ENCODE measurements at regions not wholly inside any gene's neighbourhood (a gene's known extent, or its start where the extent isn't known, plus 50 kb on each side); places are given as distances from the start of the nearest gene placed in this dataset.

GRCh38 chr19:34017601-34018000 lies 154.7 kb upstream of the LSM14A start:
- Histone ChIP-seq H2AFZ (ENCODE audit: low read depth, low read length) (no peak overlapping the region), H3K4ac (ENCODE audit: low read depth in 1 of 2, low read length in 2 of 2) (no peak overlapping the region), H3K18ac (ENCODE audit: low read depth in 1 of 2, low read length in 2 of 2) (no peak overlapping the region), H3K79me1 (replicated peaks; ENCODE audit: low read length, poor library complexity, severe bottlenecking) (no peaks in the 10 kb centered on the region), H3K4me3 (ENCODE audit: insufficient read depth in 1 of 2, low read depth in 1 of 2, low read length in 2 of 2) (no peak overlapping the region), H3K9ac (ENCODE audit: low read length) (no peak overlapping the region), H3K9me3 (ENCODE audit: control insufficient read depth, low read length) (peaks cover 6% of the 10 kb centered on the region), H3K36me3 (ENCODE audit: control insufficient read depth in 1 of 2, insufficient read depth in 2 of 2, low read depth in 1 of 2, low read length in 2 of 2) (no peaks in the 10 kb centered on the region), H4K91ac (ENCODE audit: low read length) (no peak overlapping the region), H3K4me1 (ENCODE audit: control insufficient read depth, insufficient read depth, low read depth, low read length) (no peaks in the 10 kb centered on the region), H3K14ac (ENCODE audit: low read length in 2 of 2) (no peak overlapping the region), H3K4me2 (ENCODE audit: low read length, poor library complexity, severe bottlenecking) (no peak overlapping the region), H3K23ac (ENCODE audit: low read length in 2 of 2) (no peak overlapping the region), H3K27me3 (ENCODE audit: control insufficient read depth in 1 of 2, insufficient read depth in 1 of 2, low read length in 2 of 2) (peaks cover 0 to 8% of the 10 kb centered on the region in 2 experiments), H4K8ac (ENCODE audit: low read length) (no peak overlapping the region), H2BK5ac (ENCODE audit: low read depth, low read length, poor library complexity, severe bottlenecking) (no peak overlapping the region), H2BK120ac (ENCODE audit: low read depth, low read length) (no peak overlapping the region), H2BK12ac (ENCODE audit: low read length in 2 of 2) (no peak overlapping the region), H2BK15ac (ENCODE audit: low read depth, poor library complexity, severe bottlenecking) (no peak overlapping the region), H2AK5ac (ENCODE audit: low read length, severe bottlenecking) (no peak overlapping the region), H3K27ac (ENCODE audit: low read length, poor library complexity, severe bottlenecking) (no peak overlapping the region)
- 90% methylated on average over 4 of the region's 5 CpGs for WGBS
- no peak for DNase-seq

- Histone ChIP-seq H2BK12ac (ENCODE audit: low read length in 2 of 2) (no peak overlapping the region), H3K23ac (ENCODE audit: low read length in 2 of 2) (no peak overlapping the region), H3K27me3 (ENCODE audit: control insufficient read depth in 1 of 2, insufficient read depth in 1 of 2, low read length in 2 of 2) (peaks cover 0 to 8% of the 10 kb centered on the region in 2 experiments), H2AFZ (ENCODE audit: low read depth, low read length) (no peak overlapping the region), H3K18ac (ENCODE audit: low read depth in 1 of 2, low read length in 2 of 2) (no peak overlapping the region), H2AK5ac (ENCODE audit: low read length, severe bottlenecking) (no peak overlapping the region), H2BK120ac (ENCODE audit: low read depth, low read length) (no peak overlapping the region), H3K4me3 (ENCODE audit: insufficient read depth in 1 of 2, low read depth in 1 of 2, low read length in 2 of 2) (no peak overlapping the region), H3K4ac (ENCODE audit: low read depth in 1 of 2, low read length in 2 of 2) (no peak overlapping the region), H3K9ac (ENCODE audit: low read length) (no peak overlapping the region), H3K9me3 (ENCODE audit: control insufficient read depth, low read length) (peaks cover 16% of the 10 kb centered on the region), H3K79me1 (replicated peaks; ENCODE audit: low read length, poor library complexity, severe bottlenecking) (no peaks in the 10 kb centered on the region), H3K4me2 (ENCODE audit: low read length, poor library complexity, severe bottlenecking) (no peak overlapping the region), H4K91ac (ENCODE audit: low read length) (no peak overlapping the region), H2BK5ac (ENCODE audit: low read depth, low read length, poor library complexity, severe bottlenecking) (no peak overlapping the region), H3K14ac (ENCODE audit: low read length in 2 of 2) (no peak overlapping the region), H3K36me3 (ENCODE audit: control insufficient read depth in 1 of 2, insufficient read depth in 2 of 2, low read depth in 1 of 2, low read length in 2 of 2) (no peaks in the 10 kb centered on the region), H3K4me1 (ENCODE audit: control insufficient read depth, insufficient read depth, low read depth, low read length) (no peaks in the 10 kb centered on the region), H2BK15ac (ENCODE audit: low read depth, poor library complexity, severe bottlenecking) (no peak overlapping the region), H4K8ac (ENCODE audit: low read length) (no peak overlapping the region), H3K27ac (ENCODE audit: low read length, poor library complexity, severe bottlenecking) (no peak overlapping the region)
- whole genome bisulfite sequencing: 95% methylated on average over 1 of the region's 1 CpG
- DNase-seq: no peak
These were observed 153.8 kb upstream of the LSM14A start for GRCh38 chr19:34018546-34018945.

- Histone ChIP-seq H4K91ac (ENCODE audit: low read length) (no peak overlapping the region), H3K27me3 (ENCODE audit: control insufficient read depth in 1 of 2, insufficient read depth in 1 of 2, low read length in 2 of 2) (no peaks in the 10 kb centered on the region), H3K9me3 (ENCODE audit: control insufficient read depth, low read length) (peaks cover 17% of the 10 kb centered on the region), H2BK5ac (ENCODE audit: low read depth, low read length, poor library complexity, severe bottlenecking) (no peak overlapping the region), H2BK12ac (ENCODE audit: low read length in 2 of 2) (no peak overlapping the region), H4K8ac (ENCODE audit: low read length) (no peak overlapping the region), H3K36me3 (ENCODE audit: control insufficient read depth in 1 of 2, insufficient read depth in 2 of 2, low read depth in 1 of 2, low read length in 2 of 2) (no peaks in the 10 kb centered on the region), H3K4ac (ENCODE audit: low read depth in 1 of 2, low read length in 2 of 2) (no peak overlapping the region), H3K23ac (ENCODE audit: low read length in 2 of 2) (no peak overlapping the region), H3K9ac (ENCODE audit: low read length) (no peak overlapping the region), H3K14ac (ENCODE audit: low read length in 2 of 2) (no peak overlapping the region), H3K4me3 (ENCODE audit: insufficient read depth in 1 of 2, low read depth in 1 of 2, low read length in 2 of 2) (no peak overlapping the region), H2BK15ac (ENCODE audit: low read depth, poor library complexity, severe bottlenecking) (no peak overlapping the region), H3K4me1 (ENCODE audit: control insufficient read depth, insufficient read depth, low read depth, low read length) (no peaks in the 10 kb centered on the region), H2AFZ (ENCODE audit: low read depth, low read length) (no peak overlapping the region), H2AK5ac (ENCODE audit: low read length, severe bottlenecking) (no peak overlapping the region), H2BK120ac (ENCODE audit: low read depth, low read length) (no peak overlapping the region), H3K18ac (ENCODE audit: low read depth in 1 of 2, low read length in 2 of 2) (no peak overlapping the region), H3K27ac (ENCODE audit: low read length, poor library complexity, severe bottlenecking) (no peak overlapping the region), H3K4me2 (ENCODE audit: low read length, poor library complexity, severe bottlenecking) (no peak overlapping the region), H3K79me1 (replicated peaks; ENCODE audit: low read length, poor library complexity, severe bottlenecking) (no peaks in the 10 kb centered on the region)
- WGBS: 92% methylated on average over 2 of the region's 5 CpGs
- no peak for DNase-seq
These were observed 148.9 kb upstream of the LSM14A start for GRCh38 chr19:34023381-34023780.

- Histone ChIP-seq H3K23ac (ENCODE audit: low read length in 2 of 2) (no peak overlapping the region), H2BK5ac (ENCODE audit: low read depth, low read length, poor library complexity, severe bottlenecking) (no peak overlapping the region), H3K4ac (ENCODE audit: low read depth in 1 of 2, low read length in 2 of 2) (no peak overlapping the region), H3K27me3 (ENCODE audit: control insufficient read depth in 1 of 2, insufficient read depth in 1 of 2, low read length in 2 of 2) (no peaks in the 10 kb centered on the region), H4K91ac (ENCODE audit: low read length) (no peak overlapping the region), H2BK120ac (ENCODE audit: low read depth, low read length) (no peak overlapping the region), H3K14ac (ENCODE audit: low read length in 2 of 2) (no peak overlapping the region), H3K79me1 (replicated peaks; ENCODE audit: low read length, poor library complexity, severe bottlenecking) (no peaks in the 10 kb centered on the region), H3K4me3 (ENCODE audit: insufficient read depth in 1 of 2, low read depth in 1 of 2, low read length in 2 of 2) (no peak overlapping the region), H3K36me3 (ENCODE audit: control insufficient read depth in 1 of 2, insufficient read depth in 2 of 2, low read depth in 1 of 2, low read length in 2 of 2) (no peaks in the 10 kb centered on the region), H2AK5ac (ENCODE audit: low read length, severe bottlenecking) (no peak overlapping the region), H2BK15ac (ENCODE audit: low read depth, poor library complexity, severe bottlenecking) (no peak overlapping the region), H2AFZ (ENCODE audit: low read depth, low read length) (no peak overlapping the region), H3K27ac (ENCODE audit: low read length, poor library complexity, severe bottlenecking) (no peak overlapping the region), H3K4me1 (ENCODE audit: control insufficient read depth, insufficient read depth, low read depth, low read length) (no peaks in the 10 kb centered on the region), H3K9ac (ENCODE audit: low read length) (no peak overlapping the region), H3K18ac (ENCODE audit: low read depth in 1 of 2, low read length in 2 of 2) (no peak overlapping the region), H2BK12ac (ENCODE audit: low read length in 2 of 2) (no peak overlapping the region), H3K4me2 (ENCODE audit: low read length, poor library complexity, severe bottlenecking) (no peak overlapping the region), H4K8ac (ENCODE audit: low read length) (no peak overlapping the region), H3K9me3 (ENCODE audit: control insufficient read depth, low read length) (no peaks in the 10 kb centered on the region)
- DNase-seq: no peak
- 100% methylated on average over 1 of the region's 3 CpGs for WGBS
These were observed 138.4 kb upstream of the LSM14A start for GRCh38 chr19:34033880-34034279.

All from mesenchymal stem cell (in vitro differentiated cells and primary cell).